BE2C (cell line): ENCODE measurements at regions not wholly inside any gene's neighbourhood (a gene's known extent, or its start where the extent isn't known, plus 50 kb on each side); places are given as distances from the start of the nearest gene placed in this dataset.
"Not testable (repeated sequence)": the region's sequence is repeated elsewhere in the genome, so short reads cannot be mapped to it uniquely, and the experiment has no call there.

ENCODE experiments used
- DNase-seq: peaks from one replicate; pipeline ENCODE4 v3.0.0-alpha.2; 2020
- H3K27me3 ChIP-seq: fragments of 250-450 bp; sonication (Bioruptor Pico); 2 replicates; pipeline ENCODE4 v1.5.1; 2020; ENCODE audit warnings: mild to moderate bottlenecking
- H3K36me3 ChIP-seq: fragments of 250-450 bp; sonication (Bioruptor Pico); 2 replicates; pipeline ENCODE4 v1.5.1; 2020; ENCODE audit warnings: mild to moderate bottlenecking
- H3K4me1 ChIP-seq: fragments of 250-450 bp; sonication (Bioruptor Pico); 2 replicates; pipeline ENCODE4 v1.5.1; 2020
- H3K4me3 ChIP-seq: 2 replicates; pipeline ENCODE4 v1.5.1; 2011; ENCODE audit warnings: low read depth, low read length
- H3K9me3 ChIP-seq: fragments of 250-450 bp; sonication (Bioruptor Pico); 2 replicates; pipeline ENCODE4 v1.5.1; 2020
- TF ChIP-seq, protein P1 (sequence below): IDR thresholded peaks from 2 replicates; pipeline ENCODE4 v1.5.1; 2012; ENCODE audit warnings: mild to moderate bottlenecking, low read depth, low read length

DNA sequence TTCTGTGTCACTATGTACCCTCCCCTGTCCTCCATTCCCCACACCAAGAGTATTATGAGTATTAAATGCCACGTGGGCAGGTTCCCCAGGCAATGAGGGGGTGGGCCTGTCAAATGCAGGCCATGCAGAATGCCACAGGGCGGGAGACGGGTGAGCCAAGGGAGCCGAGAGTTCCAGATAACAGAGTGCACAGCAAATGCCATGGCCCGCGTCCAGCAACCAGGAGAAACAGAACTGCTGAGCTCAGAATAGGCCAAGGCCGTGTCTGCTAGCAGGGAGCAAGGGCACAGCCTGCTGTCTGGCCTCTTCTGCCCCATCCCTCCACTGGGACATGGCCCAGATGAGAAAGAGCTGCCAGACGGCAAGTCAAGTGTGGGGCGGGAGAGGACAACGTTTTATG is 64.4 kb upstream of the PLGLB2 start:
- H3K4me1 ChIP-seq, H3K4me3 ChIP-seq, H3K9me3 ChIP-seq, H3K27me3 ChIP-seq, H3K36me3 ChIP-seq: not testable (repeated sequence)
- peak; percentile 71 for DNase-seq
- TF ChIP-seq, protein P1, sequence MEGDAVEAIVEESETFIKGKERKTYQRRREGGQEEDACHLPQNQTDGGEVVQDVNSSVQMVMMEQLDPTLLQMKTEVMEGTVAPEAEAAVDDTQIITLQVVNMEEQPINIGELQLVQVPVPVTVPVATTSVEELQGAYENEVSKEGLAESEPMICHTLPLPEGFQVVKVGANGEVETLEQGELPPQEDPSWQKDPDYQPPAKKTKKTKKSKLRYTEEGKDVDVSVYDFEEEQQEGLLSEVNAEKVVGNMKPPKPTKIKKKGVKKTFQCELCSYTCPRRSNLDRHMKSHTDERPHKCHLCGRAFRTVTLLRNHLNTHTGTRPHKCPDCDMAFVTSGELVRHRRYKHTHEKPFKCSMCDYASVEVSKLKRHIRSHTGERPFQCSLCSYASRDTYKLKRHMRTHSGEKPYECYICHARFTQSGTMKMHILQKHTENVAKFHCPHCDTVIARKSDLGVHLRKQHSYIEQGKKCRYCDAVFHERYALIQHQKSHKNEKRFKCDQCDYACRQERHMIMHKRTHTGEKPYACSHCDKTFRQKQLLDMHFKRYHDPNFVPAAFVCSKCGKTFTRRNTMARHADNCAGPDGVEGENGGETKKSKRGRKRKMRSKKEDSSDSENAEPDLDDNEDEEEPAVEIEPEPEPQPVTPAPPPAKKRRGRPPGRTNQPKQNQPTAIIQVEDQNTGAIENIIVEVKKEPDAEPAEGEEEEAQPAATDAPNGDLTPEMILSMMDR, result peak; percentile 21; the same call in 1 of the 2 replicates

DNA sequence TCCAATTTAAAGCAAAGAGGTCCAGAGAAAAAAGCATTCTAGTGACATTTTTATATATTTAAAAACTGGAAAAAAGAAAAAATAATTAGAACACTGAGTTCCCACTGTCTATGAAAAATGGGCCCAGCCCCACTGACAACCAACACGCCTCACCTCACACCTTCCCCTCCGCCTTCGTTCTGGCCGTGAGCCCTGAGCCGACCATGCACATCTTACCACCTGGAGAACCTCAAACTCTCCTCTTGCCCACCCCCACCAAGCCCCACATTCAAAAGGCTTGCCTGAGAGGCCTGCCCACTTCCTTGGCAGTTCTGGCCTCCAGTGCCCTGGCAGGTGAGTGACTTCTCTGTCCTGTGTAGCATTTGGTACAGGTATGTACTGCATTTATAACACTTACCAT is 63.9 kb upstream of the PLGLB2 start:
- H3K27me3 ChIP-seq, H3K4me3 ChIP-seq, DNase-seq, H3K36me3 ChIP-seq, H3K4me1 ChIP-seq, H3K9me3 ChIP-seq: not testable (repeated sequence)

DNA sequence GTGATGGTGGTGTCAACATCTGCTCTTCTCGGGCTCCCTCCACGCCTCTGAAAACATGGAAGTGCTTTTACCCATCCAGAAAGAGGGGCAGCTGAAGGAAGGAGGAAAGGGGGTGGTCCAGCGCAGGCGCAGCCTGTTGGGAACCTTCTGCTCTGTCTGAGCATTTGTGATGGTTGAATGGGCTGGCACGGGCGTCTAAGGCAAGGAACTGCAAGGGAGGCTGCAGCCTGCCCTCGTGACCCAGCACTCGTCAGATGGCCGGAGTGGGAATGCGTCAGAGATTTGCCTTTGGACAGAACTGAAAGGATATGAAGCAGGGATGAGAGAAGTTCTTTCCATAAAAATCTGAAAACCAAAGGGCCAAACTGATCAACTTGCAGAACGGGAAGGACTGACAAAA is 62.3 kb upstream of the PLGLB2 start:
- not testable (repeated sequence) for H3K36me3 ChIP-seq, H3K9me3 ChIP-seq, DNase-seq, H3K27me3 ChIP-seq, H3K4me3 ChIP-seq, H3K4me1 ChIP-seq

DNA sequence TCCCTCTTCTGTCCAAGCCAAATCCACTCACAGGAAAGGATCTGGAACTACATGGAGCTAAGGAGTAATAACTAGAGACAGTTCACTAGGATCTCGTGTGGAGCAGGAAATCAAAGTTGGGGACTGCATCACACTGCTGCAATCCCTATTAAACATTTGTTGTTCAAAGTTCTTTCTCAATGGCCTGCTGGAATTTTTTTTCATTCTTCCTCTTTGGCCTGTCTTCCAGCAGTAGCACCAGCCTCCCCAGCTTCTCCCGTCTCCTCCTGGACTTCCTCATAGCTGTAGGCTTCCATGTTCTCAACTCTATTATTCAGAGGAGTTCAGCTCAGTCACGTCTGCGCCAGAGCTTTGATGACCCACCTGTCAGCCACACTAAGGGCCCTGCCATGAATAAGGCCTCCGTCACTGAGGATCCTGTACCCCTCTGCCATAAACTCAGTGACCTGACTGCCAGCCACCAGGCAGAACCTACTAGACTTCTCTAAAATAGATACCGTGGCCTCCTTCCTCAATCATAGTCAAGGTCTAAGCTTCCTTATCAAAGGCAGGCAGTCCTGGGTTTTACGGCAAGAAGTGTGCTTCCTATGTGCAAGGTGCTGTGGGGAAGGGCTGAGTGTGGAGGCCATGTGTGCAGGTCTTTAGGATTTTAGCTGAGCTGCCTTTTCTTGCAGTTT is 60.9 kb upstream of the PLGLB2 start:
- H3K9me3 ChIP-seq, H3K27me3 ChIP-seq, H3K36me3 ChIP-seq, H3K4me3 ChIP-seq, H3K4me1 ChIP-seq, DNase-seq: not testable (repeated sequence)

DNA sequence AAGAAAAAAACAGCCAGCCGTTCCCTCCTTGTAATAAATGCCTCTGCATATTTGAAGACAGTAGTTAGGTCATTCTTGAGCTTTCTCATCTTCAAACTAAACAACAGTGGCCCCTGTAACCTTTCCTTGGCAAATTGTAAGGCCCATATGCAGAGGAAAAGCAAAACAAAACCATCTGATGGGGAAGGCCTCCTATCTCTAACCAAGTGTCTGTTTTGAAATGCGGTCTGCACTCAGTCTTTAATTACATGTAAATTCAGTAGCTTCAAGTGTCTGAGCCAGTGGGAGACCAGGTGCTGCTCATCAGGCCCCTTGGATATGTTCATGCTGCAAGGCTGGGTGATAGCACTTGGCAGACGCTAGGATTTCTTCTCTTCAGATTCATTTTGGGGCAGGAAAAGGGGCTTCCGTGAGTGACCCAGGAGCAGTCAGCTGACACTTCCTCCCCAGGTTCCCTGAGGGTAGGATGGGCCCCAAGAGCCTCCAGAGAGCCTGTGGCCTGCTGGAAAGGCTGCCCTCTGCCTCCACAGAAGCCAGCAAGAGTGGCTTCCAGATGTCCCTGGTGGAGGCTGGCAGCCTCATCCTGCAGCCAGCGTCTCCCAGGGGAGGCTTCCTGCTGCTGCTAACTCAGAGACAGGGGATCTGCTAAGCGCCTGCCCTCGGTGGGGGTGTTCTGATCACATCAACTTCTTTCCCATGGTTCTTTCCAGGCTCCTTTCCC is 60.2 kb upstream of the PLGLB2 start:
- H3K9me3 ChIP-seq, H3K36me3 ChIP-seq, H3K27me3 ChIP-seq, H3K4me3 ChIP-seq, H3K4me1 ChIP-seq: not testable (repeated sequence)
- peak; percentile 72 for DNase-seq

DNA sequence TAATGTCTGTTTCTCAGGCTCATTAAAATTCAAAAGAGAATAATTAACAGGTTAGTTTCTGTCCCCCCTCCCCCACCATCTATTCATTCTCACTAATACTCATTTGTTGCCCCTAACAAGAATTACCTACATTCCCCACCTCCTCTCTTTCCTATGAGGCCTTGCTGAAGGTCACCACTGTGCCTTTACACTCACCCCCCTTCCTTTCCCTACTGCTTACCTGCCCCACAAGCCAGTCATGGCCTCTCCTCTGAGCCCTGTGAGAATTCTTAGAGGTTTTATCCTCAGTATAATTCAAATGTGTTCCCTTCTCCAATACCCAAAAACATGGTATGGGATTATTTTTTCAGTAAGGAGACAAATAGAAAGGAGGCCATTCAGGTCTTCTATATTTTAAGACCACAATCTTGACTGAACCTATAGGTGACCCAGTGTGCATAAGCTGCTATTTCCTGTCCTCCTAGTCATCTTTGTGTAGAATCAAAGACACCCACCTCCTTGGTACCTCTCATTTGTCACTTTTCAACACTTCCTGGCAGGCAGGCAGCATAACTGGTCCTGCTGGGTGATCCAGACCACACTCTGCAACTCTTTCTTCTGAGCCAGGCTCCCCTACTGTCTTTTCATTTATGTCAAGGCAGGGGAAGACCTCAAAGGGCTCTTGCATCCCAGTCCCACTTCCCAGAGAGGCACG is 55.8 kb upstream of the PLGLB2 start:
- not testable (repeated sequence) for H3K4me1 ChIP-seq, H3K4me3 ChIP-seq, H3K9me3 ChIP-seq, DNase-seq, H3K27me3 ChIP-seq, H3K36me3 ChIP-seq

DNA sequence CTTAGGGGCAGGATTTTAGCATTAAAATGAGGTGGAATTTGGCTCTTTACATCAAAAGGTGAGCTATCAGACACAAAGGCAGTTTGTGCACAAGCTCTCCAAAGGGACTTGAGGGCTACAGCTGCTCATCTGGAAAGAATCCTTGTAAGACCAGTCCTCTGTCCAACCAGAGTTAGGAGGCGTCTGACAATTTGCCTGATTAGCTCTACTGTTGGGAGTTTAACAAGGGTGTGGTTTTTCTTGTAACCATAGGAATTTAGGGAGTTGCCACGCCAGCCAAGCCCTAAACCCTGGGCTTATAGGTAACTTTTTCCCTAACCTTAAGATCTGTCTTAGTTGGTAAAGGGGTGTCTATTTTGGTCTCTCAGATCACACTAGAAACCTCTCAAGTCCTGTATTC is 55.0 kb upstream of the PLGLB2 start:
- H3K27me3 ChIP-seq, DNase-seq: not testable (repeated sequence)

DNA sequence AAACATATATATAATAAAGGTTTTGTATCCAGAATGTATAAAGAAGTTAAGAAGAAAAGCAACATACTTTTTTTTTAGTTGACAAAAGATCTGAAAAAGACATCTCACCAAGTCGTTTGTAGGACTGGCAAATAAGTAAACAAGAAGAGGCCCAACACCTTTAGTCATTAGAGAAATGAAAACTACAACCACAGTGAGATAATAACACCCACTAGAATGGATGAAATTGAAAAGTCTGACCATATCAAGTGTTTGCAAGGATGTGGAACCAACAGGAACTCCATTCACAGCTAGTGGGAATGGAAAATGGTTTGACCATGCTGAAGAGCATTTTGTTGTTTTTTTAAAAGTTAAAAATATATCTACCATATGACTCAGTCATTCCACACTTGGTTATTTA is 54.0 kb upstream of the PLGLB2 start:
- H3K4me3 ChIP-seq, H3K27me3 ChIP-seq, H3K36me3 ChIP-seq, H3K4me1 ChIP-seq, DNase-seq, H3K9me3 ChIP-seq: not testable (repeated sequence)

More for the DNA sequence above, 55.0 kb upstream of the PLGLB2 start:
- H3K4me3 ChIP-seq, H3K36me3 ChIP-seq, H3K4me1 ChIP-seq, H3K9me3 ChIP-seq: not testable (repeated sequence)

DNA sequence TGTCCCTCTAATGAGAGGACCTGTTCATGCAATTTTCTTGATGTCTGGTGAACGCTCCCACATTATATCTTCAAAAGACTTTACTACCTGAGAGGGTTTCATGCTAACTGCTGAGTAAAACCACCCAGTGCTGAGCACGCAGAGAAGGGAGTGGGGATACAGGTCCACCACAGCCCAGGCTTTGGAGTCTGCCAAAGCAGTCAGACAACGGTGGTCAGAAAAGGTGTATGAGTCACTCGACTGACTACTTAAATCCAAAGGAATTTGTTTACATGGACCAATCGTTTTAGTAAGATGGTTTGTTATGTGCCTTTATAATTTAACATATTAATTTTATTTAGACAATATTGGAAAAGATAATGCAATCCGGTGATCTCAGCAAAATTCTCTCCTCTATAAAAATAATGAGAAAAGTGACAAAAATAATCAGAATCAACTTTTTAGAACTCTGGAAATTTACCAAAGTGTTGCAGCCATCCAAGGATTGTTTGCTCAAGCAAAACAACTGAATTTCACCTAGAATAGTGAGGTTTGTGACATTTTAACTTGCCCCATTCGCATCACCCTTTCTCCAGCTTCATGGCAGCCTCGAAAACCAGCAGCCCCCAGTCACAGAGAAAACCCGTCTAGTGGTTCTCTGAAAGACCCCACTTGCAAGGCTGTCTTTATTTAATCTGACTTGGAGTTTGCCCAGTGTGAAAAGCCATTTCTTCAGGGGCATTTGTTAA is 52.1 kb upstream of the PLGLB2 start:
- H3K36me3 ChIP-seq, DNase-seq, H3K9me3 ChIP-seq, H3K27me3 ChIP-seq, H3K4me3 ChIP-seq, H3K4me1 ChIP-seq: not testable (repeated sequence)
